Loucy (cell line): ENCODE measurements at regions not wholly inside any gene's neighbourhood (a gene's known extent, or its start where the extent isn't known, plus 50 kb on each side); places are given as distances from the start of the nearest gene placed in this dataset.
"Not testable (repeated sequence)": the region's sequence is repeated elsewhere in the genome, so short reads cannot be mapped to it uniquely, and the experiment has no call there.

Experiments used
- H2AFZ ChIP-seq: fragments of 200-600 bp; sonication (generic); 2 replicates; pipeline ENCODE4 v1.6.0; 2016; ENCODE audit warnings: antibody characterized with exemption, mild to moderate bottlenecking, low read length, moderate library complexity
- H3F3A ChIP-seq: fragments of 200-600 bp; 2 replicates; pipeline ENCODE4 v1.6.0; 2016; ENCODE audit warnings: antibody characterized with exemption, low read depth, mild to moderate bottlenecking
- H3K27me3 ChIP-seq: fragments of 200-600 bp; sonication (generic); 2 replicates; pipeline ENCODE4 v1.6.1; 2014; ENCODE audit warnings: low read length, mild to moderate bottlenecking; ENCODE audit not compliant: insufficient read depth, poor library complexity, severe bottlenecking
- H3K36me3 ChIP-seq: fragments of 200-600 bp; sonication (generic); 2 replicates; pipeline ENCODE4 v1.6.1; 2016; ENCODE audit warnings: low read length; ENCODE audit not compliant: insufficient read depth
- H3K4me1 ChIP-seq: fragments of 200-600 bp; sonication (generic); 2 replicates; pipeline ENCODE4 v1.5.1; 2014; ENCODE audit warnings: low read length, mild to moderate bottlenecking; ENCODE audit not compliant: insufficient read depth, poor library complexity, severe bottlenecking
- H3K4me2 ChIP-seq: fragments of 200-600 bp; sonication (generic); 2 replicates; pipeline ENCODE4 v1.6.0; 2014; ENCODE audit warnings: antibody characterized with exemption, low read length, low read depth, mild to moderate bottlenecking; ENCODE audit not compliant: poor library complexity, severe bottlenecking
- H3K4me3 ChIP-seq: fragments of 200-600 bp; sonication (generic); 2 replicates; pipeline ENCODE4 v1.5.1; 2014; ENCODE audit warnings: low read length, mild to moderate bottlenecking, mixed read lengths; ENCODE audit not compliant: poor library complexity, severe bottlenecking
- H3K79me2 ChIP-seq: fragments of 200-600 bp; sonication (generic); 2 replicates; pipeline ENCODE4 v1.6.1; 2014; ENCODE audit warnings: low read length; ENCODE audit not compliant: insufficient read depth
- H3K9ac ChIP-seq: fragments of 200-600 bp; sonication (generic); 2 replicates; pipeline ENCODE4 v1.6.0; 2014; ENCODE audit warnings: mild to moderate bottlenecking, low read depth, low read length, moderate library complexity; ENCODE audit not compliant: poor library complexity, severe bottlenecking
- H3K9me2 ChIP-seq: fragments of 200-600 bp; sonication (generic); replicated peaks from 2 replicates; pipeline ENCODE4 v1.6.1; 2016; ENCODE audit warnings: low read depth, low read length, mixed read lengths
- H3K9me3 ChIP-seq: fragments of 200-600 bp; sonication (generic); 2 replicates; pipeline ENCODE4 v1.6.1; 2014; ENCODE audit warnings: mild to moderate bottlenecking, antibody characterized with exemption, low read length, low read depth; ENCODE audit not compliant: insufficient read depth
- H4K20me1 ChIP-seq: fragments of 200-600 bp; sonication (generic); 2 replicates; pipeline ENCODE4 v1.6.0; 2014; ENCODE audit warnings: antibody characterized with exemption, low read length, mild to moderate bottlenecking; ENCODE audit not compliant: insufficient read depth, poor library complexity, severe bottlenecking
- EZH2phosphoT487 ChIP-seq: fragments of 200-600 bp; IDR thresholded peaks from 2 replicates; pipeline ENCODE4 v1.6.1; 2018; ENCODE audit warnings: antibody characterized with exemption, mild to moderate bottlenecking, moderate library complexity, borderline replicate concordance
- TF ChIP-seq, protein P1 (sequence below): fragments of 200-600 bp; sonication (generic); conservative IDR thresholded peaks from 2 replicates; pipeline ENCODE4 v1.5.1; 2014; ENCODE audit warnings: mild to moderate bottlenecking, antibody characterized with exemption, low read length

DNA sequence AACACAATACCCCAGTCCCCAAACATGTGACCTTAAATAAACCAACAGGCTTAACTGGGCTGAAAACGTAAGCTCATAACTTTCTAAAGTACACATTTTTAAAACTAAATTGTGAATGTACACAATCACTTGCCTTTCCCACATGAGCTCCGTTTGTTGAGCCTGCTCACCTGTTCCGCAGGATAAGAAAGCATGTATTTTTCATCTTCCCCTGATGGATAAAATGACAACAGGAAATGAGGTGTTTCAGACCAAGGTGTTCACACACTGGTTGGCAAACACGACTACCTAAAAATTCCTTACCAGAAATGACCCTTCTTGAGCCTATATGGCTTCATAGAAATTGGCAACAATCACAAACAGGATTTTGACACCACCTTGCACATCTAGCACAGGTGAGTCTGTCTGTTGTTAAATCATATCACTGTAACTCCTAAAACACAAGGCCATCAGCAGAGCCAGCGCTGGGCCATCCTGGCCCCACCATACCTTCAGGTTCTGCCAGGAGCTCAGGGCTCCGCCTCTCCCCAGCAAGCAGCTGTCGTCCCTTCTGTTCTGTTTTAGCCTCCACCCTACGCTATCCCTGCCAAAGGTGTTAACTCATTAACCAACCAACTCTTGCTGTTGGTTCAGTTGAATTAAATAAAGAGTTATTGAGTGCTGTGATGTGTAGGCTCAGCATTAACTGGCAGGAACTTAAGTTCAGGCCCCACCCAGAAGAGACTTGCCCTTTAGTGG is 73.6 kb upstream of the RNF32 start:
- no peaks in the 10 kb centered on the region for H3K79me2 ChIP-seq
- H3K9me3 ChIP-seq, result no peaks in the 10 kb centered on the region
- H3K36me3 ChIP-seq, result no peaks in the 10 kb centered on the region
- TF ChIP-seq EZH2phosphoT487, result no peak
- TF ChIP-seq, protein P1, sequence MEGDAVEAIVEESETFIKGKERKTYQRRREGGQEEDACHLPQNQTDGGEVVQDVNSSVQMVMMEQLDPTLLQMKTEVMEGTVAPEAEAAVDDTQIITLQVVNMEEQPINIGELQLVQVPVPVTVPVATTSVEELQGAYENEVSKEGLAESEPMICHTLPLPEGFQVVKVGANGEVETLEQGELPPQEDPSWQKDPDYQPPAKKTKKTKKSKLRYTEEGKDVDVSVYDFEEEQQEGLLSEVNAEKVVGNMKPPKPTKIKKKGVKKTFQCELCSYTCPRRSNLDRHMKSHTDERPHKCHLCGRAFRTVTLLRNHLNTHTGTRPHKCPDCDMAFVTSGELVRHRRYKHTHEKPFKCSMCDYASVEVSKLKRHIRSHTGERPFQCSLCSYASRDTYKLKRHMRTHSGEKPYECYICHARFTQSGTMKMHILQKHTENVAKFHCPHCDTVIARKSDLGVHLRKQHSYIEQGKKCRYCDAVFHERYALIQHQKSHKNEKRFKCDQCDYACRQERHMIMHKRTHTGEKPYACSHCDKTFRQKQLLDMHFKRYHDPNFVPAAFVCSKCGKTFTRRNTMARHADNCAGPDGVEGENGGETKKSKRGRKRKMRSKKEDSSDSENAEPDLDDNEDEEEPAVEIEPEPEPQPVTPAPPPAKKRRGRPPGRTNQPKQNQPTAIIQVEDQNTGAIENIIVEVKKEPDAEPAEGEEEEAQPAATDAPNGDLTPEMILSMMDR, result no peak
- H3K4me1 ChIP-seq, result no peaks in the 10 kb centered on the region
- no peaks in the 10 kb centered on the region for H3F3A ChIP-seq
- no peak overlapping the region for H3K9ac ChIP-seq
- H3K27me3 ChIP-seq, result no peaks in the 10 kb centered on the region
- H4K20me1 ChIP-seq, result no peaks in the 10 kb centered on the region
- H3K4me2 ChIP-seq, result no peak overlapping the region
- H3K4me3 ChIP-seq, result no peak overlapping the region
- H3K9me2 ChIP-seq, result no peaks in the 10 kb centered on the region
- H2AFZ ChIP-seq, result no peak overlapping the region

DNA sequence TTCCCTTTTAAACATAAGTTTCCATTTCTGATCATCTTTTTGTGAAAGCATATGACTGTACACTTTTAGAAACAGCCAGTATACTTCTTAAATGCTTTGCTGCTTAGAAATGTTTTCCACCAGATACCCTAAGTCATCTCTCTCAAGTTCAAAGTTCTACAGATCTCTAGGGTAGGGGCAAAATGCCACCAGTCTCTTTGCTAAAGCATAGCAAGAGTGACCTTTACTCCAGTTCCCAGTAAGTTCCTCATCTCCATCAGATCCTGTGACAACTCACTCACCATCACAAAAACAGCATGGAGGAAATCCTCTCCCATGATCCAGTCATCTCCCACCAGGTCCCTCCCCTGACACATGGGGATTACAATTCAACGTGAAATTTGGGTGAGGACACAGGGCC is 75.6 kb upstream of the RNF32 start:
- not testable (repeated sequence) for H3K9me2 ChIP-seq, H3K36me3 ChIP-seq, H3K9me3 ChIP-seq, H2AFZ ChIP-seq, H3K9ac ChIP-seq, H3F3A ChIP-seq, H4K20me1 ChIP-seq, H3K4me2 ChIP-seq, H3K27me3 ChIP-seq, H3K4me1 ChIP-seq, H3K4me3 ChIP-seq, H3K79me2 ChIP-seq

GRCh38 chr7:156560696-156561095 is 79.9 kb upstream of the RNF32 start:
- Histone ChIP-seq H3K4me3 (no peak overlapping the region), H3K9me3 (no peaks in the 10 kb centered on the region), H3K9me2 (no peaks in the 10 kb centered on the region), H3K4me2 (no peak overlapping the region), H3K4me1 (no peaks in the 10 kb centered on the region), H2AFZ (no peak overlapping the region), H4K20me1 (no peaks in the 10 kb centered on the region), H3F3A (no peaks in the 10 kb centered on the region), H3K36me3 (no peaks in the 10 kb centered on the region), H3K9ac (no peak overlapping the region), H3K79me2 (no peaks in the 10 kb centered on the region), H3K27me3 (no peaks in the 10 kb centered on the region)
- TF ChIP-seq, protein P1, result no peak
- TF ChIP-seq EZH2phosphoT487, result no peak

- H3K79me2 ChIP-seq, result no peaks in the 10 kb centered on the region
- no peaks in the 10 kb centered on the region for H3K4me1 ChIP-seq
- no peak overlapping the region for H2AFZ ChIP-seq
- no peaks in the 10 kb centered on the region for H3K27me3 ChIP-seq
- H3K36me3 ChIP-seq, result no peaks in the 10 kb centered on the region
- no peaks in the 10 kb centered on the region for H3K9me3 ChIP-seq
- no peak overlapping the region for H3K9ac ChIP-seq
- no peaks in the 10 kb centered on the region for H3K9me2 ChIP-seq
- no peaks in the 10 kb centered on the region for H3F3A ChIP-seq
- no peaks in the 10 kb centered on the region for H4K20me1 ChIP-seq
- TF ChIP-seq EZH2phosphoT487, result no peak
- TF ChIP-seq, protein P1, result no peak; the same call in 1 of the 2 replicates
- H3K4me3 ChIP-seq, result no peak overlapping the region
- no peak overlapping the region for H3K4me2 ChIP-seq
Measured at GRCh38 chr7:156560075-156560474, 80.5 kb upstream of the RNF32 start.
